Panc1 (cell line): ENCODE measurements at regions not wholly inside any gene's neighbourhood (a gene's known extent, or its start where the extent isn't known, plus 50 kb on each side); places are given as distances from the start of the nearest gene placed in this dataset.

ENCODE experiments used
- ATAC-seq: fragments of 200-7000 bp; cut with Tn5 transposase; 2 replicates; pipeline ENCODE4 v1.9.1; 2020; ENCODE audit warnings: mild to moderate bottlenecking, moderate library complexity
- BruUV-seq: library from RNA; stranded (reverse); fragments of 400-500 nt; replicated peaks from 2 replicates; lab custom pipeline; 2021; lab: Mats Ljungman, UMichigan
- CTCF ChIA-PET: fragments of 300-600 bp; sonication (Branson Sonifier 250); formaldehyde crosslinking; loops from one replicate; lab custom pipeline; 2022; ENCODE audit warnings: antibody characterized with exemption; lab: Charles Lee
- POLR2A ChIA-PET: fragments of 300-600 bp; sonication (Branson Sonifier 250); formaldehyde crosslinking; loops from one replicate; lab custom pipeline; 2022; ENCODE audit warnings: antibody characterized with exemption; lab: Charles Lee
- DNase-seq: peaks from one replicate; pipeline ENCODE4 v3.0.0-alpha.2; 2010; ENCODE audit warnings: low read depth, low spot score
- H3K27ac ChIP-seq: 2 replicates; pipeline ENCODE4 v1.5.1; 2011; ENCODE audit warnings: mild to moderate bottlenecking, low read length, inconsistent platforms
- H3K27me3 ChIP-seq: fragments of 200-500 bp; sonication (Bioruptor generic); 2 replicates; pipeline ENCODE4 v1.6.0; 2014; ENCODE audit warnings: low read length, inconsistent platforms; ENCODE audit not compliant: control insufficient read depth, insufficient read depth
- H3K36me3 ChIP-seq: fragments of 200-500 bp; sonication (Bioruptor generic); 2 replicates; pipeline ENCODE4 v1.5.1; 2014; ENCODE audit warnings: inconsistent platforms, mild to moderate bottlenecking, low read length, moderate library complexity; ENCODE audit not compliant: control insufficient read depth, insufficient read depth
- H3K4me1 ChIP-seq: 2 replicates; pipeline ENCODE4 v1.5.1; 2011; ENCODE audit warnings: inconsistent platforms, mild to moderate bottlenecking, low read length, moderate library complexity; ENCODE audit not compliant: control insufficient read depth, insufficient read depth
- H3K4me3 ChIP-seq, 2 experiments: 2 replicates each; pipeline ENCODE4 v1.5.1; 2011 to 2012; ENCODE audit warnings: low read depth in 2 of 2, low read length in 2 of 2, mild to moderate bottlenecking in 2 of 2, inconsistent platforms in 1 of 2, moderate library complexity in 1 of 2
- H3K9me3 ChIP-seq: fragments of 200-500 bp; sonication (Bioruptor generic); 2 replicates; pipeline ENCODE4 v1.5.1; 2014; ENCODE audit warnings: low read depth, mild to moderate bottlenecking, inconsistent platforms, low read length, moderate library complexity; ENCODE audit not compliant: control insufficient read depth, insufficient read depth
- CTCF ChIP-seq: fragments of 450-650 bp; IDR thresholded peaks from 2 replicates; pipeline ENCODE4 v1.5.1; 2017; ENCODE audit warnings: mild to moderate bottlenecking
- POLR2AphosphoS5 ChIP-seq: IDR thresholded peaks from 2 replicates; pipeline ENCODE4 v1.6.1; 2012; ENCODE audit warnings: mild to moderate bottlenecking, low read depth, low read length, moderate library complexity
- REST ChIP-seq, 2 experiments: IDR thresholded peaks; 2 replicates each; pipeline ENCODE4 v1.6.1; 2011 to 2012; ENCODE audit warnings: low read depth in 2 of 2, control low read depth in 1 of 2, low read length in 1 of 2, mild to moderate bottlenecking in 1 of 2, moderate library complexity in 1 of 2; ENCODE audit not compliant: insufficient read depth in 1 of 2
- SIN3A ChIP-seq: IDR thresholded peaks from 2 replicates; pipeline ENCODE4 v1.6.1; 2012; ENCODE audit warnings: low read depth, mild to moderate bottlenecking, low read length, moderate library complexity, borderline replicate concordance; ENCODE audit not compliant: insufficient read depth
- TCF7L2 ChIP-seq: IDR thresholded peaks from 2 replicates; pipeline ENCODE4 v1.6.1; 2011; ENCODE audit warnings: mild to moderate bottlenecking, low read depth, low read length, inconsistent platforms
- in situ Hi-C: cut with HindIII; loops from 2 replicates; pipeline ENCODE4 v1.10.0; 2016; ENCODE audit warnings: low sequenced_read_pairs, low pct_unique_long_range_greater_than_20kb
- intact Hi-C: fragments of 100-400 bp; cut with micrococcal nuclease; formaldehyde crosslinking; loops from one replicate; pipeline ENCODE4 v1.10.0; 2022; ENCODE audit not compliant: unreplicated experiment

GRCh38 chr2:181218401-181218821 lies 238.0 kb downstream of the UBE2E3 start:
- POLR2A ChIA-PET, result no interaction called here
- CTCF ChIA-PET, result no interaction called here
- TF ChIP-seq TCF7L2, result no peak
- TF ChIP-seq REST (IDR thresholded peaks at IDR 0.05; ENCODE audit: insufficient read depth in 1 of 2, low read depth in 2 of 2, low read length in 1 of 2), result no peak
- TF ChIP-seq CTCF, result no peak
- no peak for TF ChIP-seq POLR2AphosphoS5
- no peak for TF ChIP-seq SIN3A

DNA sequence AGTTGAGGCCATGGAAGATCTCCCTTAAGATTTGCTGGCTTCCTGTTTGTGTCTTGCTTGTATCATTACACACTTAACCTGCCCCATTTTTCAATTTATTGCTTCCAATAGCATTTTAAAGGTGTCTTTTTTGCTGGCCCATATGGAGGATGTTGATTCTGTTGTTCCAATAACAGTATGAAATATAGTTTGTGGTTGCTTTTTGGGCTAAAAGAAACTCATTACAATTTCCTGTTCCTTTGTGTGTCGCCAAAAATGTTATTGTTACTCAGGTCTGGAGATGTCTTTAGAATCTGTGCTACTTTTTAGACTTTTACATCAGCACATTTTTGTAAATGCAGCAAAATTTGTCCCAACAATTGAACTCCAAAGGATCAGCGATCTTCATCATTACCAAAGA lies 234.0 kb upstream of the ITGA4 start:
- intact Hi-C loops, result no loop called here

More at GRCh38 chr2:181218401-181218821, 238.0 kb downstream of the UBE2E3 start:
- Histone ChIP-seq H3K27me3 (no peaks in the 10 kb centered on the region), H3K4me1 (no peaks in the 10 kb centered on the region), H3K36me3 (no peaks in the 10 kb centered on the region), H3K9me3 (no peaks in the 10 kb centered on the region), H3K27ac (no peak overlapping the region), H3K4me3 (no peak overlapping the region)
- intact Hi-C loops (no loop called here), in situ Hi-C loops (no loop called here)
- DNase-seq, result no peak
- no peak for ATAC-seq
- BruUV-seq, result no TSS peak

More for the DNA sequence above, 234.0 kb upstream of the ITGA4 start:
- Histone ChIP-seq H3K9me3 (no peaks in the 10 kb centered on the region), H3K27ac (no peak overlapping the region), H3K4me1 (no peaks in the 10 kb centered on the region), H3K36me3 (no peaks in the 10 kb centered on the region), H3K4me3 (no peak overlapping the region), H3K27me3 (no peaks in the 10 kb centered on the region)
- in situ Hi-C loops, result no loop called here
- no TSS peak for BruUV-seq
- ATAC-seq, result no peak
- ChIA-PET CTCF (no interaction called here), POLR2A (no interaction called here)
- TF ChIP-seq SIN3A (no peak), TCF7L2 (no peak), REST (IDR thresholded peaks at IDR 0.05; ENCODE audit: insufficient read depth in 1 of 2, low read depth in 2 of 2, low read length in 1 of 2) (no peak), POLR2AphosphoS5 (no peak), CTCF (no peak)
- DNase-seq, result no peak
